ENCODE measurements at regions not wholly inside any gene's neighbourhood (a gene's known extent, or its start where the extent isn't known, plus 50 kb on each side); places are given as distances from the start of the nearest gene placed in this dataset.

DNA sequence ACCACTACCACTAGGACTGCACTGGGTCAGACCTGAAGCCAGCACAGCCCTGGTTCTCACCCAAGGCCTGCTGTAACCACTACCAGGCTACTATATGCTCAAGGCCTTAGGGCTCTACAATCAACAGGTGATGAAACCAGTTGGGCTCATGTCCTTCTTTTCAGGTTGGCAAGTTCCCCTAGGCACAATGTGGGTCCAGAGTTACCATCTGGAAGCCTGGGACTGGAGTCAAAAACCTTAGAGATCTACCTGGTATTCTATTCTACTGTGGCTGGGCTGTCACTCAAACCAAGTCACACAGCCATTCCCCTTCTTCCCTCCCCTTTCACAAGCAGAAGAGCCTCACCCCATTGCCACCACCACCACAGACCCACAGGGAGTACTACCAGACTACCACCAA, 175.6 kb downstream of the RELL1 start:
- no peaks in the 10 kb centered on the region for H3K27me3 ChIP-seq (ENCODE audit: low read length)
- no peaks in the 10 kb centered on the region for H4K20me1 ChIP-seq (ENCODE audit: low read length)
- POLR2A ChIA-PET (ENCODE audit: unreplicated experiment) = no interaction called here
- CTCF ChIA-PET = no interaction called here
- no peaks in the 10 kb centered on the region for H3K9me3 ChIP-seq (ENCODE audit: low read length)
- TF ChIP-seq EZH2phosphoT487 (IDR thresholded peaks at IDR 0.05; ENCODE audit: borderline replicate concordance, low read length) = no peak
- H3K27ac ChIP-seq (ENCODE audit: low read length) = no peak overlapping the region
- no peaks in the 10 kb centered on the region for H3K36me3 ChIP-seq (ENCODE audit: low read depth, low read length)
- BruUV-seq (replicated peaks) = no TSS peak
- no peak overlapping the region for H2AFZ ChIP-seq (ENCODE audit: low read length)
- no peak for ATAC-seq
- no peak overlapping the region for H3K9ac ChIP-seq (ENCODE audit: low read length)
- H3K4me1 ChIP-seq (ENCODE audit: insufficient read depth, low read length) = peaks cover 4% of the 10 kb centered on the region; the same call in 1 of the 2 replicates
- intact Hi-C loops (cut with micrococcal nuclease) = no loop called here
- DNase-seq = no peak
- no peaks in the 10 kb centered on the region for H3F3A ChIP-seq (ENCODE audit: low read length, unreplicated experiment)
- no peaks in the 10 kb centered on the region for H3K79me2 ChIP-seq (ENCODE audit: low read length)
- H3K9me2 ChIP-seq (replicated peaks; ENCODE audit: low read length) = no peaks in the 10 kb centered on the region
- no peak overlapping the region for H3K4me3 ChIP-seq (ENCODE audit: low read length)
- no peak overlapping the region for H3K4me2 ChIP-seq (ENCODE audit: low read length)

DNA sequence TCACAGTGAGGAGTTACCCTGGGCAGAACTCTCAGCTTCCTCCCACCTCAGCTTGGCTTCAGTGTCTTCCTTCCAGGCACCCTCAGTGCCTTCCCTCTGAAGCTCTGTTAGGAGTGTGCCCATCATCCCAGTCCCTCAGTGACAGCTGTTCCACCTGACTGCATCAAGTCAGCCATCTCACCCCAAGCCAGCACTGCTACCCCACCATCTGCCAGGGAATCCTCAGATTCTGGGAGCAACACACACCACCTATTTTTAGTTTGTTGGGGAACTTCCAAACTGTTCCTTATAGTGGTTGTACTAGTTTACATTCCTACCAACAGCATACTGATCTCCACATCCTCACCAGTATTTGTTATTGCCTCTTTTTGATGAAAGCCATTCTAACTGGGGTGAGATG, 182.9 kb downstream of the RELL1 start:
- Histone ChIP-seq H3K27me3 (ENCODE audit: low read length) (no peaks in the 10 kb centered on the region), H3K4me2 (ENCODE audit: low read length) (no peak overlapping the region), H3K9me3 (ENCODE audit: low read length) (peaks cover 5% of the 10 kb centered on the region; the same call in 1 of the 2 replicates), H3K36me3 (ENCODE audit: low read depth, low read length) (no peaks in the 10 kb centered on the region), H3K9me2 (replicated peaks; ENCODE audit: low read length) (no peaks in the 10 kb centered on the region), H3F3A (ENCODE audit: low read length, unreplicated experiment) (no peaks in the 10 kb centered on the region), H2AFZ (ENCODE audit: low read length) (no peak overlapping the region), H3K27ac (ENCODE audit: low read length) (no peak overlapping the region), H3K79me2 (ENCODE audit: low read length) (no peaks in the 10 kb centered on the region), H3K9ac (ENCODE audit: low read length) (no peak overlapping the region), H4K20me1 (ENCODE audit: low read length) (no peaks in the 10 kb centered on the region), H3K4me1 (ENCODE audit: insufficient read depth, low read length) (no peaks in the 10 kb centered on the region), H3K4me3 (ENCODE audit: low read length) (no peak overlapping the region)
- intact Hi-C loops (cut with micrococcal nuclease) = no loop called here
- ATAC-seq = no peak
- no TSS peak for BruUV-seq (replicated peaks)
- ChIA-PET POLR2A (ENCODE audit: unreplicated experiment) (no interaction called here), CTCF (no interaction called here)
- no peak for DNase-seq
- TF ChIP-seq EZH2phosphoT487 (IDR thresholded peaks at IDR 0.05; ENCODE audit: borderline replicate concordance, low read length) (no peak), EZH2 (IDR thresholded peaks at IDR 0.05; ENCODE audit: low read length, unreplicated experiment) (no peak)
- TF ChIP-seq, protein P1, sequence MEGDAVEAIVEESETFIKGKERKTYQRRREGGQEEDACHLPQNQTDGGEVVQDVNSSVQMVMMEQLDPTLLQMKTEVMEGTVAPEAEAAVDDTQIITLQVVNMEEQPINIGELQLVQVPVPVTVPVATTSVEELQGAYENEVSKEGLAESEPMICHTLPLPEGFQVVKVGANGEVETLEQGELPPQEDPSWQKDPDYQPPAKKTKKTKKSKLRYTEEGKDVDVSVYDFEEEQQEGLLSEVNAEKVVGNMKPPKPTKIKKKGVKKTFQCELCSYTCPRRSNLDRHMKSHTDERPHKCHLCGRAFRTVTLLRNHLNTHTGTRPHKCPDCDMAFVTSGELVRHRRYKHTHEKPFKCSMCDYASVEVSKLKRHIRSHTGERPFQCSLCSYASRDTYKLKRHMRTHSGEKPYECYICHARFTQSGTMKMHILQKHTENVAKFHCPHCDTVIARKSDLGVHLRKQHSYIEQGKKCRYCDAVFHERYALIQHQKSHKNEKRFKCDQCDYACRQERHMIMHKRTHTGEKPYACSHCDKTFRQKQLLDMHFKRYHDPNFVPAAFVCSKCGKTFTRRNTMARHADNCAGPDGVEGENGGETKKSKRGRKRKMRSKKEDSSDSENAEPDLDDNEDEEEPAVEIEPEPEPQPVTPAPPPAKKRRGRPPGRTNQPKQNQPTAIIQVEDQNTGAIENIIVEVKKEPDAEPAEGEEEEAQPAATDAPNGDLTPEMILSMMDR (conservative IDR thresholded peaks at IDR 0.05; ENCODE audit: low read depth, low read length) = no peak

DNA sequence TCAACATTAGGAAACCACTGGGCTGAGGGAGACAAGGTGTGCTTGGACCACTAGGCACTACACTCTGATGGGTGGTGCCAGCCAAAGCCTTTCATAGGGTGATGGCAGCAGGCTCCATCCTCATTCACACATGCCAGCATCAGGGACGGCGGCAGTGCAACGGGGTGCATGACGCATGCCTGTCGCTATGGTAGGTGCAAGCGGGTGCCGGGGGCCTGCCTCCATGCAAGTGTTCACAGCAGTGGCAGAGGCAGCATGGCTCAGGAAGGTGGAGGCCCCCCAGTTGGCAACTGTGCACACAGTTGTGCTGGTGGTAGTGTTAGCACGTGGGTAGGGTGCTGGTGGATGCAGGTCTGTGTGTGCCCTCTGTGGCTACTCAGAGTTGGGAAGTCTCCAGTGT, 184.1 kb downstream of the RELL1 start:
- no TSS peak for BruUV-seq (replicated peaks)

More for the DNA sequence above, 184.1 kb downstream of the RELL1 start:
- ChIA-PET POLR2A (ENCODE audit: unreplicated experiment) (no interaction called here), CTCF (no interaction called here)
- Histone ChIP-seq H4K20me1 (ENCODE audit: low read length) (no peaks in the 10 kb centered on the region), H3K4me3 (ENCODE audit: low read length) (no peak overlapping the region), H3F3A (ENCODE audit: low read length, unreplicated experiment) (no peaks in the 10 kb centered on the region), H3K79me2 (ENCODE audit: low read length) (no peaks in the 10 kb centered on the region), H3K4me2 (ENCODE audit: low read length) (no peak overlapping the region), H3K9me3 (ENCODE audit: low read length) (peaks cover 5% of the 10 kb centered on the region; the same call in 1 of the 2 replicates), H3K4me1 (ENCODE audit: insufficient read depth, low read length) (no peaks in the 10 kb centered on the region), H3K9me2 (replicated peaks; ENCODE audit: low read length) (no peaks in the 10 kb centered on the region), H2AFZ (ENCODE audit: low read length) (no peak overlapping the region), H3K27me3 (ENCODE audit: low read length) (no peaks in the 10 kb centered on the region), H3K36me3 (ENCODE audit: low read depth, low read length) (no peaks in the 10 kb centered on the region), H3K9ac (ENCODE audit: low read length) (no peak overlapping the region), H3K27ac (ENCODE audit: low read length) (no peak overlapping the region)
- intact Hi-C loops (cut with micrococcal nuclease) = no loop called here
- no peak for DNase-seq
- TF ChIP-seq, protein P1 (conservative IDR thresholded peaks at IDR 0.05; ENCODE audit: low read depth, low read length) = no peak
- TF ChIP-seq EZH2phosphoT487 (IDR thresholded peaks at IDR 0.05; ENCODE audit: borderline replicate concordance, low read length) = no peak
- no peak for TF ChIP-seq EZH2 (IDR thresholded peaks at IDR 0.05; ENCODE audit: low read length, unreplicated experiment)
- no peak for ATAC-seq
